GM12878 (cell line): ENCODE measurements at regions not wholly inside any gene's neighbourhood (a gene's known extent, or its start where the extent isn't known, plus 50 kb on each side); places are given as distances from the start of the nearest gene placed in this dataset.

Source experiments
- CHD1 ChIP-seq: IDR thresholded peaks from 2 replicates; pipeline ENCODE4 v1.6.1; 2012; ENCODE audit warnings: low read depth, low read length, improper control_type of control experiment
- EGR1 ChIP-seq, 2 experiments: IDR thresholded peaks; 1 replicate in 1 of 2; 2 replicates in 1 of 2; pipeline ENCODE4 v1.6.1; 2011 to 2012; ENCODE audit warnings: low read depth in 2 of 2, low read length in 2 of 2, borderline replicate concordance in 1 of 2, mild to moderate bottlenecking in 1 of 2, moderate library complexity in 1 of 2
- EP300 ChIP-seq, 2 experiments: fragments of 150-350 bp in 1 of 2; IDR thresholded peaks; 2 replicates each; pipeline ENCODE4 v1.6.1; 2011 to 2012; ENCODE audit warnings: low read depth in 2 of 2, low read length in 2 of 2, borderline replicate concordance in 1 of 2, improper control_type of control experiment in 1 of 2, inconsistent platforms in 1 of 2; ENCODE audit not compliant: control insufficient read depth in 1 of 2
- HDAC6 ChIP-seq: fragments of 200-600 bp; sonication (generic); IDR thresholded peaks from one replicate; pipeline ENCODE4 v1.8.0; 2017; ENCODE audit warnings: antibody characterized with exemption; ENCODE audit not compliant: unreplicated experiment
- KDM1A ChIP-seq: fragments of 200-600 bp; sonication (generic); IDR thresholded peaks from 2 replicates; pipeline ENCODE4 v1.6.1; 2016; ENCODE audit warnings: borderline replicate concordance
- MEF2A ChIP-seq: IDR thresholded peaks from 2 replicates; pipeline ENCODE4 v1.6.1; 2011; ENCODE audit warnings: low read depth, mild to moderate bottlenecking, low read length, moderate library complexity; ENCODE audit not compliant: insufficient read depth
- RFX5 ChIP-seq: IDR thresholded peaks from 2 replicates; pipeline ENCODE4 v1.6.1; 2011; ENCODE audit warnings: low read depth, low read length, improper control_type of control experiment
- TF ChIP-seq, protein P1 (sequence below), 3 experiments: IDR thresholded peaks in 2 of 3; conservative IDR thresholded peaks in 1 of 3; 2 replicates each; pipeline ENCODE4 v1.5.1; 2011; ENCODE audit warnings: low read depth in 3 of 3, low read length in 3 of 3, mild to moderate bottlenecking in 3 of 3, control low read depth in 2 of 3, moderate library complexity in 2 of 3, inconsistent platforms in 1 of 3, mixed read lengths in 1 of 3; ENCODE audit not compliant: control insufficient read depth in 2 of 3, insufficient read depth in 1 of 3; ENCODE audit errors: extremely low read depth in 1 of 3
- TF ChIP-seq, protein P2 (sequence below): IDR thresholded peaks from 2 replicates; pipeline ENCODE4 v1.6.1; 2012; ENCODE audit warnings: low read depth, low read length, improper control_type of control experiment

DNA sequence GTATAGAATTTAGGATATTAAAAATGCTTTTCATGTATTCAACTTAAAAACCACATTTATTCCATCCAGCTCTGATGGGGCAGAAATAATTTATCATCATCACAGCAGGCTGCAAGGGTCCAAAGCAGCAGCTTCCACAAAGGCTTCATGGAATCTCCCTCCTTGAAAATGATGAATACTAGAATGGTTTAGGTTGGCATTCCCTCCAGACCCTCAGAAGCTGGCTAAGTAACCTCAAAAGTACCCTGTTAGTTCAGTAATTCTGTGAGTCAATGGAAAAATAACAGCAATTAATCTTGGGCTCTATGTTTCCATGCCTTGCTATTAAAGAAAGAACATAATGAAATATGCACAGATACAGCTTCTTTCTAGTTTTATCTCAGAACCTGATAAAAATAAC lies 594.9 kb upstream of the DIPK2B start:
- TF ChIP-seq EGR1 (IDR thresholded peaks at IDR 0.05; ENCODE audit: borderline replicate concordance in 1 of 2, low read depth in 2 of 2, low read length in 2 of 2), result no peak
- TF ChIP-seq MEF2A, result no peak
- TF ChIP-seq, protein P1, sequence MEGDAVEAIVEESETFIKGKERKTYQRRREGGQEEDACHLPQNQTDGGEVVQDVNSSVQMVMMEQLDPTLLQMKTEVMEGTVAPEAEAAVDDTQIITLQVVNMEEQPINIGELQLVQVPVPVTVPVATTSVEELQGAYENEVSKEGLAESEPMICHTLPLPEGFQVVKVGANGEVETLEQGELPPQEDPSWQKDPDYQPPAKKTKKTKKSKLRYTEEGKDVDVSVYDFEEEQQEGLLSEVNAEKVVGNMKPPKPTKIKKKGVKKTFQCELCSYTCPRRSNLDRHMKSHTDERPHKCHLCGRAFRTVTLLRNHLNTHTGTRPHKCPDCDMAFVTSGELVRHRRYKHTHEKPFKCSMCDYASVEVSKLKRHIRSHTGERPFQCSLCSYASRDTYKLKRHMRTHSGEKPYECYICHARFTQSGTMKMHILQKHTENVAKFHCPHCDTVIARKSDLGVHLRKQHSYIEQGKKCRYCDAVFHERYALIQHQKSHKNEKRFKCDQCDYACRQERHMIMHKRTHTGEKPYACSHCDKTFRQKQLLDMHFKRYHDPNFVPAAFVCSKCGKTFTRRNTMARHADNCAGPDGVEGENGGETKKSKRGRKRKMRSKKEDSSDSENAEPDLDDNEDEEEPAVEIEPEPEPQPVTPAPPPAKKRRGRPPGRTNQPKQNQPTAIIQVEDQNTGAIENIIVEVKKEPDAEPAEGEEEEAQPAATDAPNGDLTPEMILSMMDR (IDR thresholded peaks at IDR 0.05 in 2 of 3, conservative IDR thresholded peaks at IDR 0.05 in 1 of 3; ENCODE audit: control insufficient read depth in 2 of 3, extremely low read depth in 1 of 3, insufficient read depth in 1 of 3, low read depth in 3 of 3, low read length in 3 of 3), result no peak
- TF ChIP-seq, protein P2, sequence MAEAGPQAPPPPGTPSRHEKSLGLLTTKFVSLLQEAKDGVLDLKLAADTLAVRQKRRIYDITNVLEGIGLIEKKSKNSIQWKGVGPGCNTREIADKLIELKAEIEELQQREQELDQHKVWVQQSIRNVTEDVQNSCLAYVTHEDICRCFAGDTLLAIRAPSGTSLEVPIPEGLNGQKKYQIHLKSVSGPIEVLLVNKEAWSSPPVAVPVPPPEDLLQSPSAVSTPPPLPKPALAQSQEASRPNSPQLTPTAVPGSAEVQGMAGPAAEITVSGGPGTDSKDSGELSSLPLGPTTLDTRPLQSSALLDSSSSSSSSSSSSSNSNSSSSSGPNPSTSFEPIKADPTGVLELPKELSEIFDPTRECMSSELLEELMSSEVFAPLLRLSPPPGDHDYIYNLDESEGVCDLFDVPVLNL, result no peak
- TF ChIP-seq KDM1A, result no peak
- no peak for TF ChIP-seq RFX5
- TF ChIP-seq CHD1, result no peak
- TF ChIP-seq EP300 (IDR thresholded peaks at IDR 0.05; ENCODE audit: borderline replicate concordance in 1 of 2, control insufficient read depth in 1 of 2, low read depth in 2 of 2, low read length in 2 of 2), result no peak
- TF ChIP-seq HDAC6, result no peak
